ENCODE measurements at regions not wholly inside any gene's neighbourhood (a gene's known extent, or its start where the extent isn't known, plus 50 kb on each side); places are given as distances from the start of the nearest gene placed in this dataset.

DNA sequence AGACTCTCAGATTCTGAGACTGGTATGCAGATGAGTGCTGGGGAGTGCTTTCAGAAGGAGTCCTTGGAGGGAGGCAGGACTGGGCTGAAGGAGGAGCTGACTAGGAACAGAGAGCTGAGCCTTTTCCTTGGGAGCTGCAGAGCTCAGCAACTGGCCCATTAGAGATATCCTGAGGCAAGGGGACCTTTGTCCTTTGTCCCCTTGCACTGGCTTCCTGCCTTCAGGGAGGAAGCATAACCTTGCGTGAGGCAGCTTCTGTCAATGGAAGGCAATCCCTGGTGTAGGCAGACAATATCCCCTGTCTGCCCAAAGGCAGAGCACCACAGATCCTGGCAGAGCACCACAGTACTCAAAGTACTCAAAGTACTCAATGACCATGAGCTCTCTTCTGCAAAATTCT, 375.3 kb downstream of the HRH4 start:
- TF ChIP-seq, protein P1, sequence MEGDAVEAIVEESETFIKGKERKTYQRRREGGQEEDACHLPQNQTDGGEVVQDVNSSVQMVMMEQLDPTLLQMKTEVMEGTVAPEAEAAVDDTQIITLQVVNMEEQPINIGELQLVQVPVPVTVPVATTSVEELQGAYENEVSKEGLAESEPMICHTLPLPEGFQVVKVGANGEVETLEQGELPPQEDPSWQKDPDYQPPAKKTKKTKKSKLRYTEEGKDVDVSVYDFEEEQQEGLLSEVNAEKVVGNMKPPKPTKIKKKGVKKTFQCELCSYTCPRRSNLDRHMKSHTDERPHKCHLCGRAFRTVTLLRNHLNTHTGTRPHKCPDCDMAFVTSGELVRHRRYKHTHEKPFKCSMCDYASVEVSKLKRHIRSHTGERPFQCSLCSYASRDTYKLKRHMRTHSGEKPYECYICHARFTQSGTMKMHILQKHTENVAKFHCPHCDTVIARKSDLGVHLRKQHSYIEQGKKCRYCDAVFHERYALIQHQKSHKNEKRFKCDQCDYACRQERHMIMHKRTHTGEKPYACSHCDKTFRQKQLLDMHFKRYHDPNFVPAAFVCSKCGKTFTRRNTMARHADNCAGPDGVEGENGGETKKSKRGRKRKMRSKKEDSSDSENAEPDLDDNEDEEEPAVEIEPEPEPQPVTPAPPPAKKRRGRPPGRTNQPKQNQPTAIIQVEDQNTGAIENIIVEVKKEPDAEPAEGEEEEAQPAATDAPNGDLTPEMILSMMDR (IDR thresholded peaks at IDR 0.05), result no peak
- no peak for TF ChIP-seq POLR2A (IDR thresholded peaks at IDR 0.05)
